BLaER1 treated with 17β-estradiol and CSF1 and Interleukin-3, amounts not matched to agents 10 nM and 100 nM (cell line): ENCODE measurements at regions not wholly inside any gene's neighbourhood (a gene's known extent, or its start where the extent isn't known, plus 50 kb on each side); places are given as distances from the start of the nearest gene placed in this dataset.

Experiments
- H3K27ac ChIP-seq, 11 experiments: shearing (Covaris generic); formaldehyde crosslinking; 2 replicates each; pipeline ENCODE4 v1.8.1; 2022
- H3K27me3 ChIP-seq, 11 experiments: shearing (Covaris generic); formaldehyde crosslinking; 2 replicates each; pipeline ENCODE4 v1.8.1; 2022
- H3K36me3 ChIP-seq, 11 experiments: shearing (Covaris generic); formaldehyde crosslinking; 2 replicates each; pipeline ENCODE4 v1.8.1; 2022
- H3K4me1 ChIP-seq, 10 experiments: shearing (Covaris generic); formaldehyde crosslinking; 2 replicates each; pipeline ENCODE4 v1.8.1; 2022
- H3K4me2 ChIP-seq, 11 experiments: shearing (Covaris generic); formaldehyde crosslinking; 2 replicates each; pipeline ENCODE4 v1.8.1; 2022
- H3K4me3 ChIP-seq, 10 experiments: shearing (Covaris generic); formaldehyde crosslinking; 2 replicates each; pipeline ENCODE4 v1.8.1; 2022
- H3K9ac ChIP-seq, 11 experiments: shearing (Covaris generic); formaldehyde crosslinking; 2 replicates each; pipeline ENCODE4 v1.8.1; 2022
- H3K9me3 ChIP-seq, 11 experiments: shearing (Covaris generic); formaldehyde crosslinking; replicated peaks in 1 of 11; 2 replicates each; pipeline ENCODE4 v1.8.1; 2022
- H4K20me1 ChIP-seq, 11 experiments: shearing (Covaris generic); formaldehyde crosslinking; 2 replicates each; pipeline ENCODE4 v1.8.1; 2022
- Cebpa-rat ChIP-seq, 11 experiments: shearing (Covaris generic); IDR thresholded peaks; 2 replicates each; pipeline ENCODE4 v1.8.1; 2022

DNA sequence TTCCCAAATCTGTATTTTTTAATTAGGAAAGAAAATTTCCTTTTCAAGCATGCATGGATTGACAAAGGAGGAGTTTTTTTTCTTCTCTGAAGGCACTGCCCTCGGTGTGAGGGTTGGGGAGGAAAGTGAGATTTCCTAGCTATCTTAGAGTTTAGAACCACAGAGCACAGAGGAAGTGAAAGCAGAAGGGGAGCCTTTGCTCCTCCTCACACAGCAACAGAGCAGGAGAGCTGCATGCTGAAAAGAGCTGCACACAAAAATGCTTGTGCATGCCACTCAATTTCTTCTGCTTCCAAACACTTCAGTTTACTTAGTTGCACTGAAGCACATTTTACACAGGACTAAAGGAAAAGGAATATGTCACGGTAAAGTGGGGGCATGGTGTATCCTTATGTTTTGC, 308.1 kb downstream of the GPATCH2 start:
- Histone ChIP-seq H3K4me2 (peak overlapping the region in 4 of 11 experiments; percentile 26 to 74 (median 60); a peak in 5 of 22 replicates), H3K9me3 (no peaks in the 10 kb centered on the region), H3K9ac (no peak overlapping the region), H3K4me3 (no peak overlapping the region), H3K4me1 (peaks cover 0 to 25% (median 8%) of the 10 kb centered on the region in 10 experiments; a peak in 10 of 20 replicates), H3K27me3 (no peaks in the 10 kb centered on the region), H3K36me3 (no peaks in the 10 kb centered on the region), H4K20me1 (no peaks in the 10 kb centered on the region), H3K27ac (no peak overlapping the region)
- TF ChIP-seq Cebpa-rat (IDR thresholded peaks at IDR 0.05): no peak

GRCh38 chr1:217315346-217315745, 315.5 kb downstream of the GPATCH2 start:
- Histone ChIP-seq H3K27ac (no peak overlapping the region), H3K4me1 (no peaks in the 10 kb centered on the region), H3K27me3 (no peaks in the 10 kb centered on the region), H3K36me3 (no peaks in the 10 kb centered on the region), H3K9ac (no peak overlapping the region), H4K20me1 (no peaks in the 10 kb centered on the region; a peak in 1 of 22 replicates), H3K9me3 (no peaks in the 10 kb centered on the region), H3K4me3 (no peak overlapping the region), H3K4me2 (no peak overlapping the region)
- no peak for TF ChIP-seq Cebpa-rat (IDR thresholded peaks at IDR 0.05)

GRCh38 chr1:217313096-217313495, 317.8 kb downstream of the GPATCH2 start:
- H3K36me3 ChIP-seq: no peaks in the 10 kb centered on the region
- no peak overlapping the region for H3K4me2 ChIP-seq
- H3K9me3 ChIP-seq: no peaks in the 10 kb centered on the region
- no peaks in the 10 kb centered on the region for H3K27me3 ChIP-seq
- TF ChIP-seq Cebpa-rat (IDR thresholded peaks at IDR 0.05): no peak
- H3K9ac ChIP-seq: no peak overlapping the region
- H4K20me1 ChIP-seq: no peaks in the 10 kb centered on the region; a peak in 1 of 22 replicates
- no peaks in the 10 kb centered on the region for H3K4me1 ChIP-seq
- no peak overlapping the region for H3K27ac ChIP-seq
- no peak overlapping the region for H3K4me3 ChIP-seq

DNA sequence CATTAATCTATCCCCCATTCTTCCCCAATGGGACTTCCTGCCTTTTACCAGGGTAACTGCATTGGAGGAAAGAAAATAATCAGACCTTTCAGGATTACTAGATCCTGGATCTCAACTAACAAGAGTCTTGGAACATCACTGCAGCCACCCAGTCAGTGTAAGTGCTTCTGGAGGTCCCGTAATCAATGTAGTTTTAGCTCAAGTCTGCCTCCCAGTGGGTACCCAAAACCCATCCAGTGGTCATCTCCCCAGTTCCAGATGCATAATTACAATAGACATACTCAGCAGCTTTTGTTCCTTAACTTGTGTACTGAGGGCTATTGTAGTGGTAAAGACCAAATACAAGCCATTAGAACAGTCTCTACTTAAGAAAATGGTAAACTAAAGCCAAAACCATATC, 319.1 kb downstream of the GPATCH2 start:
- no peaks in the 10 kb centered on the region for H3K36me3 ChIP-seq
- H3K4me3 ChIP-seq: no peak overlapping the region
- H3K27me3 ChIP-seq: no peaks in the 10 kb centered on the region
- H4K20me1 ChIP-seq: no peaks in the 10 kb centered on the region; a peak in 1 of 22 replicates
- H3K9me3 ChIP-seq: no peaks in the 10 kb centered on the region
- H3K27ac ChIP-seq: no peak overlapping the region
- no peak overlapping the region for H3K9ac ChIP-seq
- no peaks in the 10 kb centered on the region for H3K4me1 ChIP-seq
- no peak for TF ChIP-seq Cebpa-rat (IDR thresholded peaks at IDR 0.05)
- no peak overlapping the region for H3K4me2 ChIP-seq

- Histone ChIP-seq H3K9ac (no peak overlapping the region), H3K36me3 (no peaks in the 10 kb centered on the region), H3K27me3 (no peaks in the 10 kb centered on the region), H4K20me1 (no peaks in the 10 kb centered on the region; a peak in 1 of 22 replicates), H3K4me3 (no peak overlapping the region), H3K4me1 (no peaks in the 10 kb centered on the region), H3K27ac (no peak overlapping the region), H3K9me3 (no peaks in the 10 kb centered on the region), H3K4me2 (no peak overlapping the region)
- TF ChIP-seq Cebpa-rat (IDR thresholded peaks at IDR 0.05): no peak
These were observed 319.6 kb downstream of the GPATCH2 start for GRCh38 chr1:217311269-217311668.

GRCh38 chr1:217281332-217281731, 349.6 kb downstream of the GPATCH2 start:
- Histone ChIP-seq H3K9ac (no peak overlapping the region), H3K36me3 (no peaks in the 10 kb centered on the region), H3K4me3 (no peak overlapping the region), H3K4me2 (no peak overlapping the region), H4K20me1 (no peaks in the 10 kb centered on the region), H3K27ac (no peak overlapping the region), H3K9me3 (no peaks in the 10 kb centered on the region), H3K27me3 (no peaks in the 10 kb centered on the region), H3K4me1 (no peaks in the 10 kb centered on the region)
- no peak for TF ChIP-seq Cebpa-rat (IDR thresholded peaks at IDR 0.05)

GRCh38 chr1:217275655-217276398, 355.1 kb downstream of the GPATCH2 start:
- TF ChIP-seq Cebpa-rat (IDR thresholded peaks at IDR 0.05): no peak
- H3K27ac ChIP-seq: no peak overlapping the region
- H3K9me3 ChIP-seq: no peaks in the 10 kb centered on the region
- H4K20me1 ChIP-seq: no peaks in the 10 kb centered on the region
- no peaks in the 10 kb centered on the region for H3K27me3 ChIP-seq
- H3K4me2 ChIP-seq: no peak overlapping the region
- no peaks in the 10 kb centered on the region for H3K36me3 ChIP-seq
- H3K4me3 ChIP-seq: no peak overlapping the region
- no peak overlapping the region for H3K9ac ChIP-seq
- H3K4me1 ChIP-seq: no peaks in the 10 kb centered on the region

DNA sequence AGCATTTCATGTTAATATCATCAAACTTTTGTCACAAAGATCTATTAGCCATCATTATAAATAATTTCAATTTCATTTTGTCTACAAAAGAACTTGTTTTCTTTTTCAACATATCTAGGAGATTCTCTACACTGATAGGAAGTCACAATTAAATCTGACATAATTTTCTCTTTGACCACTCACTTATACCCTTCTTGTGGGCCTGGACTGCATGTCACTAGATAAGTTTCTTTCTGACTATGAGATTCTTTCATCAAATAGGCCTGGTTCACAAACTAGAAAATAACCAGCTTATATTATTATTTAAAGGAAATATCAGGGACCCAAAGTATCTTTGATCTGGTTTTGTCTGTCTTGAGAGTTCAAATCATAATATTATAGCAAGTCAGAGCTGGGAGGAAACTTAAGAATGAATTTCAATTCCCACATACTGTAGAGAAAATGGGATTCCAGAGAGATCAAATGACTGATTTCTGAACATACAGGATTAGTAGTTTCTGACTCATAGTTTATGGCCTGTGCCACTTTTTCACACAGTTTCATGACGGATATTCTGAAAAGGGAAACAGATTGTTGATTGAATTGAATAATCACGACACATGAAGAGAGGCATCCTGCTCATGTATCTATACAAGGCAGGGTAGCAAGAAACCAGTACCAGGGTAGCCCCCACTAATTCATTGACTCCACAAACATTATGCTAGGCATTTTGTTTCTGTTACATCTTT, 355.8 kb downstream of the GPATCH2 start:
- H3K9ac ChIP-seq: no peak overlapping the region
- H3K4me1 ChIP-seq: no peaks in the 10 kb centered on the region
- H3K4me3 ChIP-seq: no peak overlapping the region

GRCh38 chr1:217274416-217274815, 356.5 kb downstream of the GPATCH2 start:
- H3K4me2 ChIP-seq: no peak overlapping the region
- H3K27ac ChIP-seq: no peak overlapping the region
- H3K9me3 ChIP-seq: no peaks in the 10 kb centered on the region
- no peak overlapping the region for H3K4me3 ChIP-seq
- no peak for TF ChIP-seq Cebpa-rat (IDR thresholded peaks at IDR 0.05)
- no peaks in the 10 kb centered on the region for H3K27me3 ChIP-seq
- H3K4me1 ChIP-seq: no peaks in the 10 kb centered on the region
- no peaks in the 10 kb centered on the region for H3K36me3 ChIP-seq
- no peak overlapping the region for H3K9ac ChIP-seq
- H4K20me1 ChIP-seq: no peaks in the 10 kb centered on the region

More for the DNA sequence above, 355.8 kb downstream of the GPATCH2 start:
- Histone ChIP-seq H3K9me3 (no peaks in the 10 kb centered on the region), H3K4me2 (no peak overlapping the region), H3K27ac (no peak overlapping the region), H4K20me1 (no peaks in the 10 kb centered on the region), H3K27me3 (no peaks in the 10 kb centered on the region), H3K36me3 (no peaks in the 10 kb centered on the region)
- no peak for TF ChIP-seq Cebpa-rat (IDR thresholded peaks at IDR 0.05)

DNA sequence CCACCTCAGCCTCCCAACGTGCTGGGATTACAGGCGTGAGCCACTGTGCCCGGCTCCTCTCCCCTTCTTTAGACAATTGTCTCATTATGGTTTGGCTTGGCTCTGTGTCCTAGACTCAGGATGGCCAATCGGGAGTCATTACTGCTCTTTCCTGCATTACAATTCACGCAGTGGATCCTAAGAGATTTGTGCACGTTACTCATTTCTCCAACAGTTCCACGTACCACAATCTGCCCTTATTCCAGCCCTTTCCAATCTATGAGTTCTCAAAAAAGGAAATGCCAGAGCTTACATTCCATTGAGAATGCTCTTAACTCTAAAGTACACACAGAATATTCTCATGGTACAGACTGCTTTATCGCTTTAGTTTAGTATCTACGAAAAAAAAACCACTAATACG, 357.0 kb downstream of the GPATCH2 start:
- TF ChIP-seq Cebpa-rat (IDR thresholded peaks at IDR 0.05): no peak
- no peak overlapping the region for H3K4me3 ChIP-seq

More for the DNA sequence above, 357.0 kb downstream of the GPATCH2 start:
- Histone ChIP-seq H3K9me3 (no peaks in the 10 kb centered on the region), H3K4me2 (no peak overlapping the region), H4K20me1 (no peaks in the 10 kb centered on the region), H3K36me3 (no peaks in the 10 kb centered on the region), H3K9ac (no peak overlapping the region), H3K27ac (no peak overlapping the region), H3K27me3 (no peaks in the 10 kb centered on the region), H3K4me1 (no peaks in the 10 kb centered on the region)
